Activated B cell treated with CpG ODN at 0.5 μM for 24 hours (primary cell): ENCODE measurements at regions not wholly inside any gene's neighbourhood (a gene's known extent, or its start where the extent isn't known, plus 50 kb on each side); places are given as distances from the start of the nearest gene placed in this dataset.

Experiments
- ATAC-seq: fragments of 200-7000 bp; cut with Tn5 transposase; one replicate; pipeline ENCODE4 v1.10.0; 2021; ENCODE audit warnings: low read depth, mild to moderate bottlenecking, moderate library complexity
- CTCF ChIA-PET: fragments of 350-600 bp; sonication (Branson Sonifier 250); formaldehyde crosslinking; loops from one replicate; lab custom pipeline; 2021; ENCODE audit warnings: antibody characterized with exemption; lab: Charles Lee
- POLR2A ChIA-PET: fragments of 350-600 bp; sonication (Branson Sonifier 250); formaldehyde crosslinking; loops from one replicate; lab custom pipeline; 2021; ENCODE audit warnings: antibody characterized with exemption; lab: Charles Lee
- DNase-seq: peaks from one replicate; pipeline ENCODE4 v3.0.0; 2022
- H3K27ac Mint-ChIP-seq: one replicate; pipeline ENCODE4 v1.8.0; 2020; ENCODE audit warnings: mixed read lengths
- H3K27me3 Mint-ChIP-seq: one replicate; pipeline ENCODE4 v1.8.0; 2021; ENCODE audit warnings: mixed read lengths
- H3K36me3 Mint-ChIP-seq: one replicate; pipeline ENCODE4 v1.8.0; 2021; ENCODE audit warnings: low read depth, mixed read lengths
- H3K4me1 Mint-ChIP-seq: one replicate; pipeline ENCODE4 v1.8.0; 2021; ENCODE audit warnings: mixed read lengths
- H3K4me3 Mint-ChIP-seq: one replicate; pipeline ENCODE4 v1.8.0; 2020; ENCODE audit warnings: mild to moderate bottlenecking, mixed read lengths
- H3K9me3 Mint-ChIP-seq: one replicate; pipeline ENCODE4 v1.8.0; 2020; ENCODE audit warnings: mixed read lengths
- intact Hi-C: fragments of 100-400 bp; cut with micrococcal nuclease; formaldehyde crosslinking; loops from one replicate; pipeline ENCODE4 v1.15.1; 2024
- TF ChIP-seq, protein P1 (sequence below): fragments of 200-600 bp; IDR thresholded peaks from one replicate; pipeline ENCODE4 v1.8.0; 2022; ENCODE audit warnings: antibody characterized with exemption, mild to moderate bottlenecking

DNA sequence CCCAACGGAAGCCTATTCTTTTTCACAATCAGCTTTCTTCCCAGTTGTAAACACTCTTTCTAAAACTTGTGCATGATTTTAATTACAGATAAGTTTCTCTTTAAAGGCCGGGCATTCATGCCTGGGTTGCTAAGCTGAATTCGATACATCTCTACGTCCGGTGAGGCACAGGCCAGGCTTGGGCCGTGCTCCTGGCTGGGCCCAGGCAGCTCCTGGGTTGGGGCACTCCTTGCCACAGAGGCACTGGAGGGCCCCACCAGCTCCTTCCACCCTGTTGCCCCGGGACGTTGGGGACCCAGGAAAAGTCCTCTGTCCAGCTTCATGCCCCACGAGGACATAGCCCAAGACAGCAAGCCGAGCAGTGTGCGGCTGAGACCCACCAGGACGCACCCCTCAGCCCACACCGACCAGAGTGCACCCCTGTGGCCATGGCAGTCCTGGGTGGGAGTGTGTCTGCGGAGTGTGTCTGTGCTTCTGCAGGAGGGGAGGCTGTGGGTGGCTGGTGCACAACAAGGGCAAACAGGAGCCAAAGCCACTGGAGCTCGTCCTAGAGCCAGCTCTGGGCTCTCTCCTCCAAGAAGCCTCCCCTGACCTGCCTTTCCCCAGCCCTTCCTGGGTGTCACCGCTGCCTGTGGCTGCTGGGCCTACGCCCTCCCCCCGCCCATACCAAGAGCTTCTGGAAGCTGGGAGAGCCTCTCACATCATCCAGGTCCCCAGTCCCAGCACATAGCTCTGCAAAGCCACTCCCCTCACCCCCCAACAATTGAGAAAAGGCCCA lies 128.0 kb upstream of the NKX1-1 start:
- no peak overlapping the region for H3K4me3 Mint-ChIP-seq
- H3K27me3 Mint-ChIP-seq: peaks cover 19% of the 10 kb centered on the region
- ATAC-seq: no peak
- H3K4me1 Mint-ChIP-seq: no peaks in the 10 kb centered on the region
- no peaks in the 10 kb centered on the region for H3K36me3 Mint-ChIP-seq
- POLR2A ChIA-PET: no interaction called here
- no peaks in the 10 kb centered on the region for H3K9me3 Mint-ChIP-seq
- CTCF ChIA-PET: no interaction called here
- intact Hi-C loops: no loop called here
- no peak for DNase-seq
- no peak overlapping the region for H3K27ac Mint-ChIP-seq
- TF ChIP-seq, protein P1, sequence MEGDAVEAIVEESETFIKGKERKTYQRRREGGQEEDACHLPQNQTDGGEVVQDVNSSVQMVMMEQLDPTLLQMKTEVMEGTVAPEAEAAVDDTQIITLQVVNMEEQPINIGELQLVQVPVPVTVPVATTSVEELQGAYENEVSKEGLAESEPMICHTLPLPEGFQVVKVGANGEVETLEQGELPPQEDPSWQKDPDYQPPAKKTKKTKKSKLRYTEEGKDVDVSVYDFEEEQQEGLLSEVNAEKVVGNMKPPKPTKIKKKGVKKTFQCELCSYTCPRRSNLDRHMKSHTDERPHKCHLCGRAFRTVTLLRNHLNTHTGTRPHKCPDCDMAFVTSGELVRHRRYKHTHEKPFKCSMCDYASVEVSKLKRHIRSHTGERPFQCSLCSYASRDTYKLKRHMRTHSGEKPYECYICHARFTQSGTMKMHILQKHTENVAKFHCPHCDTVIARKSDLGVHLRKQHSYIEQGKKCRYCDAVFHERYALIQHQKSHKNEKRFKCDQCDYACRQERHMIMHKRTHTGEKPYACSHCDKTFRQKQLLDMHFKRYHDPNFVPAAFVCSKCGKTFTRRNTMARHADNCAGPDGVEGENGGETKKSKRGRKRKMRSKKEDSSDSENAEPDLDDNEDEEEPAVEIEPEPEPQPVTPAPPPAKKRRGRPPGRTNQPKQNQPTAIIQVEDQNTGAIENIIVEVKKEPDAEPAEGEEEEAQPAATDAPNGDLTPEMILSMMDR: no peak

DNA sequence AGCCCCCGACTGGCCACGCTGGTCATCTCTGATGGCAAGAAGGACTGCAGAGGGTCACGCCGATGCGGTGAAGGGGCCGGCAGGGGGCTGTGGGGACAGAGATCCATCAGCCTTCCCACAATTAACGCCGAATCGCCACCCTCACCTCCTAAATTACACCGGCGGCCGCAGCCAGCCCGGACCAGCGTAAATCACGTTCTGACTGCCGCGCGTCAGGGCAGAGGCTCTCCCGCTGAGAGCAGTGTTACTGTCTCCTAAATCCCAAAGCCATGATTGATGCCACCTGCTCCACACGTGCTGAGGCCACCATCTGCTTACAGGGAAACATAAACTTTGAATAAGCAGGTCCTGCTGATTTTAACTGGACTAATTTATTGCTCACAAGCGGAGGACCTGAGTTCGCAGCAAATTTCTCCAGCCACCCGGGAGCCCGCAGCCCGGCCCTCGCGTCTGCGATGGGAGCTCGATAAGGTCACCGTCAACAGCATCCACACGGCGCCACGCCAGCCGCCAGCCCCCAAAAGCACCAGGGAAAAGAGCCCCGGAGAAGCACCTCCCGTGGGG lies 127.3 kb upstream of the NKX1-1 start:
- TF ChIP-seq, protein P1: no peak
- peaks cover 25% of the 10 kb centered on the region for H3K27me3 Mint-ChIP-seq
- no peak overlapping the region for H3K4me3 Mint-ChIP-seq
- no peaks in the 10 kb centered on the region for H3K4me1 Mint-ChIP-seq
- ATAC-seq: no peak
- no peaks in the 10 kb centered on the region for H3K9me3 Mint-ChIP-seq
- H3K36me3 Mint-ChIP-seq: no peaks in the 10 kb centered on the region
- intact Hi-C loops: no loop called here
- CTCF ChIA-PET: no interaction called here
- H3K27ac Mint-ChIP-seq: no peak overlapping the region
- POLR2A ChIA-PET: no interaction called here
- no peak for DNase-seq

DNA sequence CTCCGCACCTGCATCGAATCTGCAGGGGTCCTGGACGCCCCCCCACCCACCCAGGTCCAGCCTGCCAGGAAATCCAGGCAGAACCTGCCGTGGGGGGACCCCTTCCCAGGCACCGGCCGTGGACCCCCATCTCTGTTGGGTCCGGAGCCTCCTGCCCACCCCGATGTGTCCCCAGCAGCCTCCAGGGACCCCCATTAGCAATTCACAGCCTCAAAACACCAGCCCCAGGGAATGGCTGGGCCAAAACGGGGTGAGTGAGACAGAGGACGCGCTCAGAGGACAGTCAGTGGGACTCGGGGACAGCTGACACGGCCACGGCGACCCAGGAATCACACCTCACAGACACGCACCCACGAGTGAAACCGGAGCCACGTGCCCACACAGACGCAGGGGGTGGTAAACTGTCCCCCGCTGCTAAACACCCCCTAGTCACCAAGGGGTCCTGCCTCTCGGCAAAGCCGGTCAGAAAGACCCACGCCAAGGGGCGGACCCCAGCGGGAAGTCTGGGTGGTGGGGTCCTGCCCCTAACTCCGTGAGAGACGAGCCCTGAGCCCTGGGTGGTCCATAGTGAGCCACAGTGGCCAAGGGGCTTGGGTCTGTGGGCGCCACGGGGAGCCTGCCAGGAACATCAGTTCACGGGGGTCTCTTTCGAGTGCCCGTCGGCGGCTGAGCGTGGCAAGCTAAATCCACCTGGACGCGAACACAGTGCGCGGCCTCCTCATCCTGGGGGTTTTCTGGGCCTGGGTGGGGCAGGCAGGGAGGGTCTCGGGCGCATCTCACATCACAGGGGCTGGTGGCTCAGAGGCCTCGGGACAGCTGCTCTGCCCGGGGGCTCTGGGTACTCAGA lies 126.5 kb upstream of the NKX1-1 start:
- CTCF ChIA-PET: no interaction called here
- intact Hi-C loops: no loop called here
- Mint-ChIP-seq H3K27me3 (peaks cover 25% of the 10 kb centered on the region), H3K4me3 (no peak overlapping the region), H3K27ac (no peak overlapping the region), H3K36me3 (no peaks in the 10 kb centered on the region), H3K4me1 (no peaks in the 10 kb centered on the region), H3K9me3 (no peaks in the 10 kb centered on the region)
- DNase-seq: no peak
- no peak for ATAC-seq
- POLR2A ChIA-PET: no interaction called here
- TF ChIP-seq, protein P1: no peak

DNA sequence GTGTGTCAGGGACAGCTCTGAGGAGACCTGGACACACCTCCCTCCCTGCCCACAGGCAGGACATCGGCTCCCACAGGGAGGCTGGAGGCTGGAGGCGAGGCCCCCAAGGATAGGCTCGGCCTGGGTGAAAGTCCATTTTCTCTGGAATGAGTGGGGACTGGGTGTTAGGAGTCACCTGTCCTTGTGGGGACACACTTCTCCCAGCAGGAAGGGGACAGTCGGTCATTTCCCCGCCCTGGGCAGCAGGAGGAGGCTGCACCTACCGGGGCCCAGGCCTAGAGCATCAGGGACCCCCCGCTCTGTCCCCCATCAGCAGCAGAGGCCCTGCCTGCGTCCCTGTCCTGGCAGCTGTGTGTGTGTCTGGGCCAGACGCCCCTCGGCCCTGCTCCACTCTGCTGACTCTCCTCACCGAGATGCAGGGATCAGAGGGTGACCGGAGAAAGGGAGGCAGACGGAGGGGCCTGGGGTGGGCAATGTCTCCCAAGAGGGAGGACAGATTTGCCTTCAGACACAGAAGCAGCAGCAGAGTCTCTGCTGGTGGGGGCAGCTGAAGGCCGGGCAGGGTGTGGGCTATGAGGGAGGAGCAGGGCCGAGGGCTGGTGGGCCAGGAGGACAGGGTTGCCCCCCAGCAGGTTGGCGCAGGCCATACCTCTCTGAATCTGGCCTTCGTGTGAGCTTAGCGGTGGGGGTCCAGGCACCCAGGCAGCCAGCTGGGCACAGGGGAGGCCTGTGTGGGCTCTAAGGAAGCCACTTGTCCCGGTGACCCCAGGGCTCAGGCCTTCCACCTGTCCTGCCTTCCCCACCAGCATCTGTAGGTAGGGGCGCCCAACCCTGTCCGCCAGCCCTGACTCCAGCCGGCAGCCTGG lies 125.7 kb upstream of the NKX1-1 start:
- ChIA-PET CTCF (no interaction called here), POLR2A (no interaction called here)
- Mint-ChIP-seq H3K27me3 (peaks cover 29% of the 10 kb centered on the region), H3K4me3 (no peak overlapping the region), H3K9me3 (no peaks in the 10 kb centered on the region), H3K36me3 (no peaks in the 10 kb centered on the region), H3K27ac (no peak overlapping the region), H3K4me1 (no peaks in the 10 kb centered on the region)
- intact Hi-C loops: no loop called here
- no peak for ATAC-seq
- TF ChIP-seq, protein P1: no peak
- DNase-seq: no peak
